ENCODE measurements at regions not wholly inside any gene's neighbourhood (a gene's known extent, or its start where the extent isn't known, plus 50 kb on each side); places are given as distances from the start of the nearest gene placed in this dataset.

GRCh38 chr10:59106441-59106840, 70.0 kb upstream of the PHYHIPL start (continued):
- TF ChIP-seq, protein P1, sequence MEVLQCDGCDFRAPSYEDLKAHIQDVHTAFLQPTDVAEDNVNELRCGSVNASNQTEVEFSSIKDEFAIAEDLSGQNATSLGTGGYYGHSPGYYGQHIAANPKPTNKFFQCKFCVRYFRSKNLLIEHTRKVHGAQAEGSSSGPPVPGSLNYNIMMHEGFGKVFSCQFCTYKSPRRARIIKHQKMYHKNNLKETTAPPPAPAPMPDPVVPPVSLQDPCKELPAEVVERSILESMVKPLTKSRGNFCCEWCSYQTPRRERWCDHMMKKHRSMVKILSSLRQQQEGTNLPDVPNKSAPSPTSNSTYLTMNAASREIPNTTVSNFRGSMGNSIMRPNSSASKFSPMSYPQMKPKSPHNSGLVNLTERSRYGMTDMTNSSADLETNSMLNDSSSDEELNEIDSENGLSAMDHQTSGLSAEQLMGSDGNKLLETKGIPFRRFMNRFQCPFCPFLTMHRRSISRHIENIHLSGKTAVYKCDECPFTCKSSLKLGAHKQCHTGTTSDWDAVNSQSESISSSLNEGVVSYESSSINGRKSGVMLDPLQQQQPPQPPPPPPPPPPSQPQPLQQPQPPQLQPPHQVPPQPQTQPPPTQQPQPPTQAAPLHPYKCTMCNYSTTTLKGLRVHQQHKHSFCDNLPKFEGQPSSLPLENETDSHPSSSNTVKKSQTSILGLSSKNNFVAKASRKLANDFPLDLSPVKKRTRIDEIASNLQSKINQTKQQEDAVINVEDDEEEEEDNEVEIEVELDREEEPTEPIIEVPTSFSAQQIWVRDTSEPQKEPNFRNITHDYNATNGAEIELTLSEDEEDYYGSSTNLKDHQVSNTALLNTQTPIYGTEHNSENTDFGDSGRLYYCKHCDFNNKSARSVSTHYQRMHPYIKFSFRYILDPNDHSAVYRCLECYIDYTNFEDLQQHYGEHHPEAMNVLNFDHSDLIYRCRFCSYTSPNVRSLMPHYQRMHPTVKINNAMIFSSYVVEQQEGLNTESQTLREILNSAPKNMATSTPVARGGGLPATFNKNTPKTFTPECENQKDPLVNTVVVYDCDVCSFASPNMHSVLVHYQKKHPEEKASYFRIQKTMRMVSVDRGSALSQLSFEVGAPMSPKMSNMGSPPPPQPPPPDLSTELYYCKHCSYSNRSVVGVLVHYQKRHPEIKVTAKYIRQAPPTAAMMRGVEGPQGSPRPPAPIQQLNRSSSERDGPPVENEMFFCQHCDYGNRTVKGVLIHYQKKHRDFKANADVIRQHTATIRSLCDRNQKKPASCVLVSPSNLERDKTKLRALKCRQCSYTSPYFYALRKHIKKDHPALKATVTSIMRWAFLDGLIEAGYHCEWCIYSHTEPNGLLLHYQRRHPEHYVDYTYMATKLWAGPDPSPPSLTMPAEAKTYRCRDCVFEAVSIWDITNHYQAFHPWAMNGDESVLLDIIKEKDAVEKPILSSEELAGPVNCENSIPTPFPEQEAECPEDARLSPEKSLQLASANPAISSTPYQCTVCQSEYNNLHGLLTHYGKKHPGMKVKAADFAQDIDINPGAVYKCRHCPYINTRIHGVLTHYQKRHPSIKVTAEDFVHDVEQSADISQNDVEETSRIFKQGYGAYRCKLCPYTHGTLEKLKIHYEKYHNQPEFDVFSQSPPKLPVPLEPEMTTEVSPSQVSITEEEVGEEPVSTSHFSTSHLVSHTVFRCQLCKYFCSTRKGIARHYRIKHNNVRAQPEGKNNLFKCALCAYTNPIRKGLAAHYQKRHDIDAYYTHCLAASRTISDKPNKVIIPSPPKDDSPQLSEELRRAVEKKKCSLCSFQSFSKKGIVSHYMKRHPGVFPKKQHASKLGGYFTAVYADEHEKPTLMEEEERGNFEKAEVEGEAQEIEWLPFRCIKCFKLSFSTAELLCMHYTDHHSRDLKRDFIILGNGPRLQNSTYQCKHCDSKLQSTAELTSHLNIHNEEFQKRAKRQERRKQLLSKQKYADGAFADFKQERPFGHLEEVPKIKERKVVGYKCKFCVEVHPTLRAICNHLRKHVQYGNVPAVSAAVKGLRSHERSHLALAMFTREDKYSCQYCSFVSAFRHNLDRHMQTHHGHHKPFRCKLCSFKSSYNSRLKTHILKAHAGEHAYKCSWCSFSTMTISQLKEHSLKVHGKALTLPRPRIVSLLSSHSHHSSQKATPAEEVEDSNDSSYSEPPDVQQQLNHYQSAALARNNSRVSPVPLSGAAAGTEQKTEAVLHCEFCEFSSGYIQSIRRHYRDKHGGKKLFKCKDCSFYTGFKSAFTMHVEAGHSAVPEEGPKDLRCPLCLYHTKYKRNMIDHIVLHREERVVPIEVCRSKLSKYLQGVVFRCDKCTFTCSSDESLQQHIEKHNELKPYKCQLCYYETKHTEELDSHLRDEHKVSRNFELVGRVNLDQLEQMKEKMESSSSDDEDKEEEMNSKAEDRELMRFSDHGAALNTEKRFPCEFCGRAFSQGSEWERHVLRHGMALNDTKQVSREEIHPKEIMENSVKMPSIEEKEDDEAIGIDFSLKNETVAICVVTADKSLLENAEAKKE (CRISPR knock-in tag; IDR thresholded peaks at IDR 0.05), result no peak
- TF ChIP-seq EZH2 (IDR thresholded peaks at IDR 0.05; ENCODE audit: low read depth, unreplicated experiment), result no peak
- no peak for TF ChIP-seq NANOG (IDR thresholded peaks at IDR 0.05; ENCODE audit: borderline replicate concordance)
- TF ChIP-seq ETS1 (IDR thresholded peaks at IDR 0.05), result no peak
- TF ChIP-seq CTCF (conservative IDR thresholded peaks at IDR 0.05; ENCODE audit: low read depth in 2 of 2), result no peak
- TF ChIP-seq CREB1 (CRISPR knock-in tag; IDR thresholded peaks at IDR 0.05; ENCODE audit: low read depth), result no peak
- TF ChIP-seq STAT1 (IDR thresholded peaks at IDR 0.05; ENCODE audit: unreplicated experiment), result no peak

DNA sequence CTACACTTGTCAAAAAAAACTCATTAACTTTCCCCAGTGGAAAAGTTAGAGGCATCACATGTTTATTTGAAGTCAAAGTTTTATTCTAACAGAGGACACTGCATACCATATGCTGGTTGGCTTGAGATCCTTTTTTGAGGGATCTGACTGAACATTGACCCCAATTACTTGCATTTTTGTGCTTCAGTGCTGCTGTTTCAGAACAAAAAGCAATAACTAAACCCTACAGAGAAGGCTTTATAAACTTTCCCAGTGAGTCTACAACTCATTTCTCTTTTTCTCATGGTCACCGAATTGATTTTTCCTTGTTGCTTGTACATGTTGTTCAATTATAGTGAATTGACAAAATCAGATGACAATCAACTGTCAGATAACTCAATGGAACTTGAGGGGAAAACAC, 69.3 kb upstream of the PHYHIPL start:
- Histone ChIP-seq H3K4me3 (no peak overlapping the region), H3K79me2 (replicated peaks; ENCODE audit: insufficient read depth) (no peaks in the 10 kb centered on the region), H2AFZ (no peak overlapping the region), H3K36me3 (ENCODE audit: insufficient read depth) (no peaks in the 10 kb centered on the region), H3K4me1 (ENCODE audit: insufficient read depth) (no peaks in the 10 kb centered on the region), H4K20me1 (replicated peaks; ENCODE audit: insufficient read depth) (no peaks in the 10 kb centered on the region), H3K9me2 (ENCODE audit: insufficient read depth) (no peaks in the 10 kb centered on the region), H3F3A (replicated peaks; ENCODE audit: low read depth) (no peaks in the 10 kb centered on the region), H3K4me2 (no peak overlapping the region), H3K27me3 (ENCODE audit: insufficient read depth) (no peaks in the 10 kb centered on the region), H3K27ac (ENCODE audit: low read depth) (no peak overlapping the region)
- Mint-ChIP-seq H3K9me3 (no peaks in the 10 kb centered on the region), H3K4me1 (peaks cover 5% of the 10 kb centered on the region; the same call in 1 of the 3 replicates), H3K36me3 (ENCODE audit: low read depth) (no peaks in the 10 kb centered on the region), H3K4me3 (no peak overlapping the region), H3K27ac (no peak overlapping the region), H3K27me3 (ENCODE audit: insufficient read depth, low read depth, poor library complexity) (no peaks in the 10 kb centered on the region)
- DNase-seq (ENCODE audit: low spot score) (no peak), ATAC-seq (no peak)
- TF ChIP-seq STAT1 (IDR thresholded peaks at IDR 0.05; ENCODE audit: unreplicated experiment), result no peak
- TF ChIP-seq, protein P1 (CRISPR knock-in tag; IDR thresholded peaks at IDR 0.05), result no peak

Data from GM23338 (cell line).